ENCODE measurements at regions not wholly inside any gene's neighbourhood (a gene's known extent, or its start where the extent isn't known, plus 50 kb on each side); places are given as distances from the start of the nearest gene placed in this dataset.

DNA sequence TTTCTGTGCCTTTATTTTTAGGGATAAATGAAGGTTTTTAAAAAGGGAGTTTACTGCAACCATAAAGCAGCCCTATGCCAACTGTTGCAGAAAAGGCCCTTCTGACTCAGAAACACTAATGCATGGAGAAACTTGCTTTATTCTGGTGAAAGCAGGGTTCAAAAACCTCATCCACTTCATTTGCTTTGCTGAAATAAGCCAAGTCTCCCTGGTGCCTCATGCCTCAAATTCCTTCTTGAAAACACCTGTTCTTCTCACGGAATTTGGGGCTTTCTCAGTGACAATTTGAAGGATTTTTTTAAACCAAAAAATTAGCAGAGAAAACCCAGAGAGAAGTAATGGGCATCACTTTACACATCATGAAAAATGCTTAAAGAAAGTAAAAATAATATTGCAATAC, 349.0 kb downstream of the PCDH7 start:
- ChIA-PET CTCF (ENCODE audit: partially characterized antibody) (no interaction called here), POLR2A (ENCODE audit: partially characterized antibody) (no interaction called here)
- no peak overlapping the region for H2AFZ ChIP-seq (ENCODE audit: low read length)
- no peak overlapping the region for H4K5ac ChIP-seq (ENCODE audit: insufficient read length, low read depth, low read length)
- H4K8ac ChIP-seq (ENCODE audit: extremely low read depth, insufficient read depth, low read length), result no peak overlapping the region
- 0 out of 2 replicates have a peak, but pooled peaks have one; percentile 45 for TF ChIP-seq TCF12 (IDR thresholded peaks at IDR 0.05; ENCODE audit: low read depth, low read length)
- TF ChIP-seq BCL11A (IDR thresholded peaks at IDR 0.05; ENCODE audit: low read depth in 2 of 2, low read length in 2 of 2), result no peak
- H3K9me3 ChIP-seq (ENCODE audit: insufficient read depth in 2 of 2, low read depth in 1 of 2, low read length in 1 of 2), result no peaks in the 10 kb centered on the region
- no peak overlapping the region for H3K27ac ChIP-seq (ENCODE audit: low read depth, low read length)
- H3K18ac ChIP-seq (ENCODE audit: extremely low read depth, low read length), result no peak overlapping the region
- FAIRE-seq, result peak; percentile 13
- no peak for DNase-seq (ENCODE audit: low read depth in 1 of 2, low spot score in 2 of 2)
- no peak overlapping the region for H3K9ac ChIP-seq (replicated peaks in 1 of 4; ENCODE audit: extremely low read depth in 1 of 4, low read depth in 3 of 4, low read length in 3 of 4)
- H4K20me1 ChIP-seq (replicated peaks in 1 of 2; ENCODE audit: control insufficient read depth in 1 of 2, insufficient read depth in 2 of 2, low read length in 2 of 2), result no peaks in the 10 kb centered on the region
- no peaks in the 10 kb centered on the region for H3K36me3 ChIP-seq (ENCODE audit: control insufficient read depth in 2 of 4, insufficient read depth in 4 of 4, low read length in 3 of 4)
- no peak overlapping the region for H3K14ac ChIP-seq (ENCODE audit: insufficient read length)
- 33% methylated on average over 1 of the region's 1 CpG; no CpG with 5 or more reads in 1 of the 2 experiments for WGBS, 2 experiments (ENCODE audit: extremely low coverage in 1 of 2, insufficient coverage in 1 of 2, insufficient read length in 1 of 2, insufficient replicate concordance in 2 of 2, low coverage in 1 of 2, low lambda C conversion rate in 2 of 2, missing lambda C conversion rate in 1 of 2)
- H2BK120ac ChIP-seq (replicated peaks; ENCODE audit: low read depth, low read length), result no peak overlapping the region
- H3K4me3 ChIP-seq (ENCODE audit: extremely low read depth in 1 of 4, insufficient read depth in 2 of 4, low read depth in 3 of 4, low read length in 4 of 4), result no peak overlapping the region
- H3K27me3 ChIP-seq (replicated peaks in 1 of 4; ENCODE audit: control insufficient read depth in 3 of 4, extremely low read depth in 1 of 4, insufficient read depth in 3 of 4, low read length in 3 of 4), result peaks cover 0 to 1% (median 0%) of the 10 kb centered on the region in 4 experiments; a peak in 1 of 7 replicates
- H2BK5ac ChIP-seq (ENCODE audit: low read depth, low read length), result no peak overlapping the region
- H3K79me1 ChIP-seq (ENCODE audit: low read depth, low read length), result no peaks in the 10 kb centered on the region
- no peak overlapping the region for H2BK12ac ChIP-seq (ENCODE audit: low read depth, low read length)
- H2BK20ac ChIP-seq (ENCODE audit: low read length), result no peak overlapping the region
- H2AK5ac ChIP-seq (ENCODE audit: low read depth, low read length), result no peak overlapping the region
- no peak overlapping the region for H3K4ac ChIP-seq (replicated peaks; ENCODE audit: insufficient read length, low read depth, low read length)
- no peaks in the 10 kb centered on the region for H3K79me2 ChIP-seq (ENCODE audit: control insufficient read depth in 1 of 2, insufficient read depth in 2 of 2, low read length in 2 of 2)
- peaks cover 0 to 4% (median 0%) of the 10 kb centered on the region in 4 experiments; a peak in 1 of 7 replicates for H3K4me1 ChIP-seq (replicated peaks in 1 of 4; ENCODE audit: control insufficient read depth in 3 of 4, insufficient read depth in 4 of 4, low read length in 3 of 4)
- H3K23me2 ChIP-seq (ENCODE audit: low read depth, low read length), result no peaks in the 10 kb centered on the region
- no peak overlapping the region for H2BK15ac ChIP-seq (ENCODE audit: low read length)
- H4K91ac ChIP-seq (replicated peaks; ENCODE audit: insufficient read length, low read length), result no peak overlapping the region
- no peak overlapping the region for H3K4me2 ChIP-seq (ENCODE audit: insufficient read depth in 1 of 2, low read depth in 2 of 2, low read length in 2 of 2)
- H3K56ac ChIP-seq (replicated peaks; ENCODE audit: insufficient read length, low read depth, low read length), result no peak overlapping the region
- H3K23ac ChIP-seq (ENCODE audit: insufficient read length), result no peak overlapping the region
